Type B pancreatic cell (in vitro differentiated cells): ENCODE measurements at regions not wholly inside any gene's neighbourhood (a gene's known extent, or its start where the extent isn't known, plus 50 kb on each side); places are given as distances from the start of the nearest gene placed in this dataset.

Experiments
- DNase-seq: peaks from one replicate; pipeline ENCODE4 v3.0.0; 2021; ENCODE audit warnings: mixed read lengths; ENCODE audit not compliant: unreplicated experiment; ENCODE audit errors: extremely low spot score
- H3K27ac Mint-ChIP-seq: 2 replicates; pipeline ENCODE4 v1.8.0; 2021; ENCODE audit warnings: mild to moderate bottlenecking, mixed read lengths
- H3K27me3 Mint-ChIP-seq: 2 replicates; pipeline ENCODE4 v1.8.0; 2021; ENCODE audit warnings: mixed read lengths
- H3K36me3 Mint-ChIP-seq: 2 replicates; pipeline ENCODE4 v1.8.0; 2021; ENCODE audit warnings: mixed read lengths
- H3K4me1 Mint-ChIP-seq: one replicate; pipeline ENCODE4 v1.8.0; 2021; ENCODE audit warnings: mixed read lengths; ENCODE audit not compliant: unreplicated experiment
- H3K4me3 Mint-ChIP-seq: 2 replicates; pipeline ENCODE4 v1.8.0; 2021; ENCODE audit warnings: mild to moderate bottlenecking, mixed read lengths
- H3K9me3 Mint-ChIP-seq: 2 replicates; pipeline ENCODE4 v1.8.0; 2021; ENCODE audit warnings: mixed read lengths
- TF ChIP-seq, protein P1 (sequence below): fragments of 200-600 bp; sonication (generic); conservative IDR thresholded peaks from 2 replicates; pipeline ENCODE4 v1.5.0; 2021; ENCODE audit warnings: antibody characterized with exemption, mild to moderate bottlenecking

DNA sequence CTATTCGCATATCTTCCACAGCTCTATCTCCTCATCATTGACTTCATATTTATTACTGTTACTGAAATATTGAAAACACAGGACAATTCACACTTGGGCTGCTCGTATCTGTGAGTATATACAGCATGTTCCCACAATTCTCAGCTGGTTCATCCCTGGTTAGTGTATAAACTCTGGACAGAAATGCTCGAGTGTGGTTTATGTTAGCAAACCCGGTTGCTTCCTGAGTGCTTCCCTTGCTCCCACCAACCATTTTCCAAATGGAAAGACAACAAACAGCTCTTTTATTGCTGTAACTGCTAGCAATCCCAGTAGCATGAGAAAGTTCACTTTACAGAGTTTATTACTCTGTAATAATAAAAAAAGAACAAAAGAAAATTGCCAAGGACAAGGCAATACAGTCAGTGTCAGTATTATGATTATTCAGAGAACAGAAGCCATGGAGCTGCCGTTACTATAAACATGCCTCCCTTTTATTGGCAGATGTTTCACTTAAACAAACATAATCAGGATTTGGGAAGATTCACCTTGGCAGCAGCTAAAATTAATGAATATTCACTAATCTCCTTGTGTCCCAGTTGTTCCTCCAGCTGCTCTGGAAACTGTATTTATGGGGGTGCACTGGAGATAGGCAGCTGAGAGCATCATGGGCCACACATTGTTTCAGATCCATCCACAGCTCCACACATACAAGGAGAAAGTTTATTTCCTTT, 134.1 kb upstream of the GUCY1A1 start:
- H3K27me3 Mint-ChIP-seq, result no peaks in the 10 kb centered on the region
- H3K36me3 Mint-ChIP-seq, result no peaks in the 10 kb centered on the region
- H3K4me1 Mint-ChIP-seq, result no peaks in the 10 kb centered on the region
- no peaks in the 10 kb centered on the region for H3K9me3 Mint-ChIP-seq
- DNase-seq, result no peak
- H3K27ac Mint-ChIP-seq, result no peak overlapping the region
- no peak overlapping the region for H3K4me3 Mint-ChIP-seq
- TF ChIP-seq, protein P1, sequence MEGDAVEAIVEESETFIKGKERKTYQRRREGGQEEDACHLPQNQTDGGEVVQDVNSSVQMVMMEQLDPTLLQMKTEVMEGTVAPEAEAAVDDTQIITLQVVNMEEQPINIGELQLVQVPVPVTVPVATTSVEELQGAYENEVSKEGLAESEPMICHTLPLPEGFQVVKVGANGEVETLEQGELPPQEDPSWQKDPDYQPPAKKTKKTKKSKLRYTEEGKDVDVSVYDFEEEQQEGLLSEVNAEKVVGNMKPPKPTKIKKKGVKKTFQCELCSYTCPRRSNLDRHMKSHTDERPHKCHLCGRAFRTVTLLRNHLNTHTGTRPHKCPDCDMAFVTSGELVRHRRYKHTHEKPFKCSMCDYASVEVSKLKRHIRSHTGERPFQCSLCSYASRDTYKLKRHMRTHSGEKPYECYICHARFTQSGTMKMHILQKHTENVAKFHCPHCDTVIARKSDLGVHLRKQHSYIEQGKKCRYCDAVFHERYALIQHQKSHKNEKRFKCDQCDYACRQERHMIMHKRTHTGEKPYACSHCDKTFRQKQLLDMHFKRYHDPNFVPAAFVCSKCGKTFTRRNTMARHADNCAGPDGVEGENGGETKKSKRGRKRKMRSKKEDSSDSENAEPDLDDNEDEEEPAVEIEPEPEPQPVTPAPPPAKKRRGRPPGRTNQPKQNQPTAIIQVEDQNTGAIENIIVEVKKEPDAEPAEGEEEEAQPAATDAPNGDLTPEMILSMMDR, result no peak

DNA sequence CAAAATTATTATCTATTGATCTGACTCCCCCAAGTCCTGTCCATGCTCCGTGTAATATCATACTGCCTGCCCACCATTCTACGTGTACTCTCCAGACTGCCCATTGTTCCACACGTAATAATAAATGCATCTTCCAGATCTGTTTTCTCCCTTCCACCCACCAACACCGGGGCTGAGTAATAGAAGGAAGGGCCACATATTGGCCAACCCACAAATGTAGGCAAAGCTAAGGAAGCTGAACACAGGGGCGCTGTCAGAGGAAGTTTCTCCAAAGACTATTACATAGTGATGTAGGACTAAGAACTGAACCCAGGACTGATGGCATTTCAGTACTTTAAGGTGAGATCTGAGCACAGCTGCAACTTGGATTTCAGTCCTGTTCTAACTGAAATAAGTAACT, 135.8 kb upstream of the GUCY1A1 start:
- Mint-ChIP-seq H3K4me3 (no peak overlapping the region), H3K27me3 (no peaks in the 10 kb centered on the region), H3K27ac (no peak overlapping the region), H3K4me1 (no peaks in the 10 kb centered on the region), H3K9me3 (no peaks in the 10 kb centered on the region), H3K36me3 (no peaks in the 10 kb centered on the region)
- DNase-seq, result no peak
- TF ChIP-seq, protein P1, result no peak

DNA sequence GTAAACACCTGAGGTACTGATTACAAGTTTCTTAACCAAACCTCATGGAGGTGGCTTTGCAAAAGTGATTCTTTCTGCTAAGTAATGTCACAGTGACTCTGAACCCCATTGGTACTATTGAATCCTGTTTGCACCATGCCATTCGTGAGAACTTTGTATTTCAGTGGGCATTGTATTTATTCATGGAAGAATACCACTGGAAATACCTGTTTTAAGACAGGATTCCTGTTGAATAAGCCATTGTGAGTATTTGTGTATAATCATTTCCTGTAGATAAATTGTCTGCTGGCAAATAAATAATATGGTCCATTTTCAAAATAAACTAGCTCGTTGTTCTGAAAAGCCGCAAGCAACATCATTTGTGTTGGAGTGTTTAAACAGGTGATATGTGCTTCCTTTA, 136.4 kb upstream of the GUCY1A1 start:
- no peak for DNase-seq
- no peak overlapping the region for H3K27ac Mint-ChIP-seq
- no peaks in the 10 kb centered on the region for H3K4me1 Mint-ChIP-seq
- no peak overlapping the region for H3K4me3 Mint-ChIP-seq
- TF ChIP-seq, protein P1, result no peak
- no peaks in the 10 kb centered on the region for H3K27me3 Mint-ChIP-seq
- no peaks in the 10 kb centered on the region for H3K36me3 Mint-ChIP-seq
- H3K9me3 Mint-ChIP-seq, result no peaks in the 10 kb centered on the region

DNA sequence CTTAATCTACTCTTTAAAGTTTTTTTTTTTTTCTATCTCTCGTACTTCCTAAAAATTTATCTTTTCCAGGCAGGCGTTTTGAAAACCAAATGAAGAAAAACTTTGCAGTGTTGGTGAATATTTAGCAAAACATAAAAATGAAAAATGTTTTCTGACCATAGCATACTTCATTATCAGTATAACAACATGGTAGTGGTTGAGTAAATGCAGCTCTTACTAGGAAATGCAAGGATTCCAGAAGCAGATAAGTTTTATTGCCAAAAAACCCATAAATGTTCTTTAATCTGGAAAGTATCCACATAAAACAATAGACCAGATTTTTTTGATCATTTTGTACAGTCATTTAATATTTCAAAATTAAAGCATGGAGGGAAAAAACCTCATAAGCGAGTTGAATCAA, 136.9 kb upstream of the GUCY1A1 start:
- TF ChIP-seq, protein P1, result no peak
- DNase-seq, result no peak
- Mint-ChIP-seq H3K27ac (no peak overlapping the region), H3K9me3 (no peaks in the 10 kb centered on the region), H3K36me3 (no peaks in the 10 kb centered on the region), H3K27me3 (no peaks in the 10 kb centered on the region), H3K4me3 (no peak overlapping the region), H3K4me1 (no peaks in the 10 kb centered on the region)

DNA sequence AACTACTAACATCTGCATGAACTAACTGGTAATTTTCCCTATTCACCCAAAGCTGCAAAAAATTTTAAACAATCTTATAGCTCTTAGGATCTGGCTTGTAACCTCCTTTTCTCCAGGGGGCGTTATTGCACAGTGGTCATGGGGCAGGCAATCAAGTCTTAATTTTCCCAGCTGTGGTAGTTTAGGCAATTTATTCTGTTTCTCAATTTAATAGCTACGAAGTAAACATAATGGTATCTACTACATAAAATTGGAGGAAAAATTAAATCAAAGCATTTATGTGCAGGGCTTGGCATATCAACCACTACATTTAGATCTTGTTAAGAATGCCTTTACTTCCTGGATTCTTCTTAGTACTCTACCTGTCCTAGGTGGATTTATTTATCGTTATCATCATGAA, 137.4 kb upstream of the GUCY1A1 start:
- Mint-ChIP-seq H3K4me3 (no peak overlapping the region), H3K4me1 (no peaks in the 10 kb centered on the region), H3K9me3 (no peaks in the 10 kb centered on the region), H3K36me3 (no peaks in the 10 kb centered on the region), H3K27me3 (no peaks in the 10 kb centered on the region), H3K27ac (no peak overlapping the region)
- TF ChIP-seq, protein P1, result no peak
- no peak for DNase-seq
